ENCODE measurements at regions not wholly inside any gene's neighbourhood (a gene's known extent, or its start where the extent isn't known, plus 50 kb on each side); places are given as distances from the start of the nearest gene placed in this dataset.

- TF ChIP-seq CTCF (IDR thresholded peaks at IDR 0.05) (no peak), POLR2A (IDR thresholded peaks at IDR 0.05) (no peak)
Measured at GRCh38 chr4:115501656-115502055, 388.2 kb upstream of the NDST4 start.
